Neural cell (in vitro differentiated cells): ENCODE measurements at regions not wholly inside any gene's neighbourhood (a gene's known extent, or its start where the extent isn't known, plus 50 kb on each side); places are given as distances from the start of the nearest gene placed in this dataset.

Experiments
- H2AFZ ChIP-seq: fragments of 200-600, 300-800 bp; sonication (generic), shearing (Covaris generic); 2 replicates; pipeline ENCODE4 v1.6.0; 2014; ENCODE audit warnings: low read depth, mild to moderate bottlenecking, antibody characterized with exemption, low read length, moderate library complexity
- H3F3A ChIP-seq: fragments of 200-600 bp; shearing (Covaris generic); 2 replicates; pipeline ENCODE4 v1.6.1; 2016; ENCODE audit warnings: mild to moderate bottlenecking, moderate library complexity, mixed read lengths, antibody characterized with exemption, low read length; ENCODE audit not compliant: insufficient read depth, poor library complexity, severe bottlenecking
- H3K27ac ChIP-seq: fragments of 200-600, 300-800 bp; sonication (generic), shearing (Covaris generic); 2 replicates; pipeline ENCODE4 v1.5.1; 2014; ENCODE audit warnings: mild to moderate bottlenecking, low read length, moderate library complexity
- H3K27me3 ChIP-seq: fragments of 300-800, 200-600 bp; sonication (generic), shearing (Covaris generic); 2 replicates; pipeline ENCODE4 v1.6.0; 2014; ENCODE audit warnings: mild to moderate bottlenecking, low read depth, low read length, moderate library complexity; ENCODE audit not compliant: insufficient read depth
- H3K36me3 ChIP-seq: fragments of 300-800, 200-600 bp; sonication (generic), shearing (Covaris generic); 2 replicates; pipeline ENCODE4 v1.5.1; 2014; ENCODE audit warnings: mild to moderate bottlenecking, antibody characterized with exemption, low read length, moderate library complexity; ENCODE audit not compliant: insufficient read depth
- H3K4me2 ChIP-seq: fragments of 300-800, 200-600 bp; sonication (generic), shearing (Covaris generic); 2 replicates; pipeline ENCODE4 v1.6.0; 2014; ENCODE audit warnings: mild to moderate bottlenecking, low read length
- H3K4me3 ChIP-seq: fragments of 300-800, 200-600 bp; sonication (generic), shearing (Covaris generic); 2 replicates; pipeline ENCODE4 v1.5.1; 2014; ENCODE audit warnings: mild to moderate bottlenecking, low read length, moderate library complexity
- H3K79me2 ChIP-seq: fragments of 200-600 bp; shearing (Covaris generic); replicated peaks from 2 replicates; pipeline ENCODE4 v1.6.0; 2014; ENCODE audit warnings: mild to moderate bottlenecking, low read length, moderate library complexity; ENCODE audit not compliant: insufficient read depth
- H3K9ac ChIP-seq: fragments of 300-800, 200-600 bp; sonication (generic), shearing (Covaris generic); 2 replicates; pipeline ENCODE4 v1.6.1; 2016; ENCODE audit warnings: mild to moderate bottlenecking, low read length, mixed read lengths
- H3K9me2 ChIP-seq: fragments of 200-600 bp; shearing (Covaris generic); 2 replicates; pipeline ENCODE4 v1.6.1; 2016; ENCODE audit warnings: mild to moderate bottlenecking, low read length, mixed read lengths; ENCODE audit not compliant: insufficient read depth
- H3K9me3 ChIP-seq: fragments of 200-600, 300-800 bp; sonication (generic), shearing (Covaris generic); 2 replicates; pipeline ENCODE4 v1.6.1; 2016; ENCODE audit warnings: mild to moderate bottlenecking, mixed run types, low read length, moderate library complexity, mixed read lengths
- H4K20me1 ChIP-seq: fragments of 200-600 bp; shearing (Covaris generic); 2 replicates; pipeline ENCODE4 v1.6.1; 2016; ENCODE audit warnings: mild to moderate bottlenecking, mixed run types; ENCODE audit not compliant: insufficient read depth
- EP300 ChIP-seq: fragments of 450-650 bp; conservative IDR thresholded peaks from 2 replicates; pipeline ENCODE4 v1.6.1; 2014; ENCODE audit warnings: antibody characterized with exemption, mild to moderate bottlenecking, moderate library complexity; ENCODE audit not compliant: poor library complexity, severe bottlenecking
- EZH2 ChIP-seq: fragments of 200-600, 300-800 bp; shearing (Covaris generic), sonication (generic); IDR thresholded peaks from 2 replicates; pipeline ENCODE4 v1.6.1; 2014; ENCODE audit warnings: antibody characterized with exemption, low read length, borderline replicate concordance, mild to moderate bottlenecking; ENCODE audit not compliant: insufficient read depth, poor library complexity, severe bottlenecking
- MXI1 ChIP-seq: fragments of 450-650 bp; conservative IDR thresholded peaks from 2 replicates; pipeline ENCODE4 v1.6.1; 2014; ENCODE audit warnings: antibody characterized with exemption, mild to moderate bottlenecking; ENCODE audit not compliant: poor library complexity, severe bottlenecking
- POLR2AphosphoS5 ChIP-seq: IDR thresholded peaks from 2 replicates; pipeline ENCODE4 v1.6.1; 2012
- RAD21 ChIP-seq: fragments of 450-650 bp; conservative IDR thresholded peaks from 2 replicates; pipeline ENCODE4 v1.6.1; 2014; ENCODE audit warnings: antibody characterized with exemption, mild to moderate bottlenecking, moderate library complexity
- SMC3 ChIP-seq: fragments of 450-650 bp; conservative IDR thresholded peaks from 2 replicates; pipeline ENCODE4 v1.6.1; 2014; ENCODE audit warnings: antibody characterized with exemption, mild to moderate bottlenecking, moderate library complexity; ENCODE audit not compliant: poor library complexity
- TAF1 ChIP-seq: IDR thresholded peaks from 2 replicates; pipeline ENCODE4 v1.6.1; 2012; ENCODE audit warnings: low read depth
- TF ChIP-seq, protein P1 (sequence below): fragments of 450-650 bp; IDR thresholded peaks from 2 replicates; pipeline ENCODE4 v1.5.1; 2014; ENCODE audit warnings: antibody characterized with exemption, mild to moderate bottlenecking, moderate library complexity; ENCODE audit not compliant: poor library complexity, severe bottlenecking
- TF ChIP-seq, protein P2 (sequence below): IDR thresholded peaks from 2 replicates; pipeline ENCODE4 v1.6.1; 2012; ENCODE audit warnings: borderline replicate concordance

DNA sequence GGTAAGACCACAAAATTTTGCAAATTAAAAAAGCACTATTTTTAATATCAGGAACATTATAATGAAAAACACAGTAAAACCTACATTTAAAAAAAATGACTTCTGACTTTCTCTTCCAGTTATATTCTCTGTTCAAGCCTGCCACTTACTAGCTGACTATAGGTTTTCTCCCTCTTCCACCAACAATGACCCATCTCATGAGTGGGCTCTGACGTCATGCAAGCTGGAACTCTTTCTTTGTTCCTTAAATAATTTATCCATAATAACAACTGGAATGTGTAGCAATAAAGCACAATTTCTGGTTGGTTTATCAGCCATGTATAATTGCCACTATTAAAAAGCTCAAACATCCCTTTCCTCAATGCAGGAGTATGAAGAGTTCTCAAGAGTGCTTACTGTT, 378.1 kb upstream of the FAM174A start:
- no peaks in the 10 kb centered on the region for H3K9me3 ChIP-seq
- no peak overlapping the region for H3K9ac ChIP-seq
- H3F3A ChIP-seq, result no peaks in the 10 kb centered on the region
- H3K9me2 ChIP-seq, result no peaks in the 10 kb centered on the region
- no peak overlapping the region for H3K4me2 ChIP-seq
- no peaks in the 10 kb centered on the region for H3K27me3 ChIP-seq
- no peaks in the 10 kb centered on the region for H3K36me3 ChIP-seq
- TF ChIP-seq, protein P1, sequence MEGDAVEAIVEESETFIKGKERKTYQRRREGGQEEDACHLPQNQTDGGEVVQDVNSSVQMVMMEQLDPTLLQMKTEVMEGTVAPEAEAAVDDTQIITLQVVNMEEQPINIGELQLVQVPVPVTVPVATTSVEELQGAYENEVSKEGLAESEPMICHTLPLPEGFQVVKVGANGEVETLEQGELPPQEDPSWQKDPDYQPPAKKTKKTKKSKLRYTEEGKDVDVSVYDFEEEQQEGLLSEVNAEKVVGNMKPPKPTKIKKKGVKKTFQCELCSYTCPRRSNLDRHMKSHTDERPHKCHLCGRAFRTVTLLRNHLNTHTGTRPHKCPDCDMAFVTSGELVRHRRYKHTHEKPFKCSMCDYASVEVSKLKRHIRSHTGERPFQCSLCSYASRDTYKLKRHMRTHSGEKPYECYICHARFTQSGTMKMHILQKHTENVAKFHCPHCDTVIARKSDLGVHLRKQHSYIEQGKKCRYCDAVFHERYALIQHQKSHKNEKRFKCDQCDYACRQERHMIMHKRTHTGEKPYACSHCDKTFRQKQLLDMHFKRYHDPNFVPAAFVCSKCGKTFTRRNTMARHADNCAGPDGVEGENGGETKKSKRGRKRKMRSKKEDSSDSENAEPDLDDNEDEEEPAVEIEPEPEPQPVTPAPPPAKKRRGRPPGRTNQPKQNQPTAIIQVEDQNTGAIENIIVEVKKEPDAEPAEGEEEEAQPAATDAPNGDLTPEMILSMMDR, result no peak
- no peak for TF ChIP-seq EP300
- TF ChIP-seq EZH2, result no peak
- TF ChIP-seq RAD21, result no peak
- no peak for TF ChIP-seq POLR2AphosphoS5
- no peak for TF ChIP-seq MXI1
- TF ChIP-seq, protein P2, sequence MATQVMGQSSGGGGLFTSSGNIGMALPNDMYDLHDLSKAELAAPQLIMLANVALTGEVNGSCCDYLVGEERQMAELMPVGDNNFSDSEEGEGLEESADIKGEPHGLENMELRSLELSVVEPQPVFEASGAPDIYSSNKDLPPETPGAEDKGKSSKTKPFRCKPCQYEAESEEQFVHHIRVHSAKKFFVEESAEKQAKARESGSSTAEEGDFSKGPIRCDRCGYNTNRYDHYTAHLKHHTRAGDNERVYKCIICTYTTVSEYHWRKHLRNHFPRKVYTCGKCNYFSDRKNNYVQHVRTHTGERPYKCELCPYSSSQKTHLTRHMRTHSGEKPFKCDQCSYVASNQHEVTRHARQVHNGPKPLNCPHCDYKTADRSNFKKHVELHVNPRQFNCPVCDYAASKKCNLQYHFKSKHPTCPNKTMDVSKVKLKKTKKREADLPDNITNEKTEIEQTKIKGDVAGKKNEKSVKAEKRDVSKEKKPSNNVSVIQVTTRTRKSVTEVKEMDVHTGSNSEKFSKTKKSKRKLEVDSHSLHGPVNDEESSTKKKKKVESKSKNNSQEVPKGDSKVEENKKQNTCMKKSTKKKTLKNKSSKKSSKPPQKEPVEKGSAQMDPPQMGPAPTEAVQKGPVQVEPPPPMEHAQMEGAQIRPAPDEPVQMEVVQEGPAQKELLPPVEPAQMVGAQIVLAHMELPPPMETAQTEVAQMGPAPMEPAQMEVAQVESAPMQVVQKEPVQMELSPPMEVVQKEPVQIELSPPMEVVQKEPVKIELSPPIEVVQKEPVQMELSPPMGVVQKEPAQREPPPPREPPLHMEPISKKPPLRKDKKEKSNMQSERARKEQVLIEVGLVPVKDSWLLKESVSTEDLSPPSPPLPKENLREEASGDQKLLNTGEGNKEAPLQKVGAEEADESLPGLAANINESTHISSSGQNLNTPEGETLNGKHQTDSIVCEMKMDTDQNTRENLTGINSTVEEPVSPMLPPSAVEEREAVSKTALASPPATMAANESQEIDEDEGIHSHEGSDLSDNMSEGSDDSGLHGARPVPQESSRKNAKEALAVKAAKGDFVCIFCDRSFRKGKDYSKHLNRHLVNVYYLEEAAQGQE, result no peak
- TF ChIP-seq TAF1, result no peak
- no peak for TF ChIP-seq SMC3
- H3K4me3 ChIP-seq, result no peak overlapping the region
- no peaks in the 10 kb centered on the region for H3K79me2 ChIP-seq
- H3K27ac ChIP-seq, result no peak overlapping the region
- no peaks in the 10 kb centered on the region for H4K20me1 ChIP-seq
- H2AFZ ChIP-seq, result no peak overlapping the region

DNA sequence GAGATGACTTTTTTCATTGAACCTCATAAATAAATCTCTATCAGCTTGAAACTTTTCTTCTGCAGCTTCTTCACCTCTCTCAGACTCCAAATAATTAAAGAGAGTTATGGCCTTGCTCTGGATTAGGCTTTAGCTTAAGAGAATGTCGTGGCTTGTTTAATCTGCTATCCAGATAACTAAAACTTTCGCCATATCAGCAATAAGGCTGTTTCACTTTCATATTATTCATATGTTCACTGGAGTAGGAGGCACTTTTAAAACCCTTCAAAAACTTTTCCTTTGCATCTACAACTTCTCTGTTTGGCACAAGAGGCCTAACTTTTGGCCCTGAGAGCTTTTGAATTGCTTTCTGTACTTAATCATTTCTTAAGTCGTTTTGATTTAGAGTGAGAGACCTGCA, 386.9 kb upstream of the FAM174A start:
- no peaks in the 10 kb centered on the region for H3K79me2 ChIP-seq
- no peaks in the 10 kb centered on the region for H3K36me3 ChIP-seq
- TF ChIP-seq POLR2AphosphoS5 (no peak), SMC3 (no peak), RAD21 (no peak), EP300 (no peak), EZH2 (no peak), TAF1 (no peak), MXI1 (no peak)
- TF ChIP-seq, protein P1, result no peak
- TF ChIP-seq, protein P2, result no peak
- no peaks in the 10 kb centered on the region for H4K20me1 ChIP-seq
- no peaks in the 10 kb centered on the region for H3K9me3 ChIP-seq
- H2AFZ ChIP-seq, result no peak overlapping the region
- no peak overlapping the region for H3K27ac ChIP-seq
- H3F3A ChIP-seq, result no peaks in the 10 kb centered on the region
- H3K4me3 ChIP-seq, result no peak overlapping the region
- no peaks in the 10 kb centered on the region for H3K27me3 ChIP-seq
- no peak overlapping the region for H3K4me2 ChIP-seq
- H3K9me2 ChIP-seq, result no peaks in the 10 kb centered on the region
- H3K9ac ChIP-seq, result no peak overlapping the region
